Neural cell (in vitro differentiated cells): ENCODE measurements at regions not wholly inside any gene's neighbourhood (a gene's known extent, or its start where the extent isn't known, plus 50 kb on each side); places are given as distances from the start of the nearest gene placed in this dataset.

ENCODE experiments used
- H2AFZ ChIP-seq: fragments of 200-600, 300-800 bp; sonication (generic), shearing (Covaris generic); 2 replicates; pipeline ENCODE4 v1.6.0; 2014; ENCODE audit warnings: low read depth, mild to moderate bottlenecking, antibody characterized with exemption, low read length, moderate library complexity
- H3F3A ChIP-seq: fragments of 200-600 bp; shearing (Covaris generic); 2 replicates; pipeline ENCODE4 v1.6.1; 2016; ENCODE audit warnings: mild to moderate bottlenecking, moderate library complexity, mixed read lengths, antibody characterized with exemption, low read length; ENCODE audit not compliant: insufficient read depth, poor library complexity, severe bottlenecking
- H3K27ac ChIP-seq: fragments of 200-600, 300-800 bp; sonication (generic), shearing (Covaris generic); 2 replicates; pipeline ENCODE4 v1.5.1; 2014; ENCODE audit warnings: mild to moderate bottlenecking, low read length, moderate library complexity
- H3K27me3 ChIP-seq: fragments of 300-800, 200-600 bp; sonication (generic), shearing (Covaris generic); 2 replicates; pipeline ENCODE4 v1.6.0; 2014; ENCODE audit warnings: mild to moderate bottlenecking, low read depth, low read length, moderate library complexity; ENCODE audit not compliant: insufficient read depth
- H3K36me3 ChIP-seq: fragments of 300-800, 200-600 bp; sonication (generic), shearing (Covaris generic); 2 replicates; pipeline ENCODE4 v1.5.1; 2014; ENCODE audit warnings: mild to moderate bottlenecking, antibody characterized with exemption, low read length, moderate library complexity; ENCODE audit not compliant: insufficient read depth
- H3K4me2 ChIP-seq: fragments of 300-800, 200-600 bp; sonication (generic), shearing (Covaris generic); 2 replicates; pipeline ENCODE4 v1.6.0; 2014; ENCODE audit warnings: mild to moderate bottlenecking, low read length
- H3K4me3 ChIP-seq: fragments of 300-800, 200-600 bp; sonication (generic), shearing (Covaris generic); 2 replicates; pipeline ENCODE4 v1.5.1; 2014; ENCODE audit warnings: mild to moderate bottlenecking, low read length, moderate library complexity
- H3K79me2 ChIP-seq: fragments of 200-600 bp; shearing (Covaris generic); replicated peaks from 2 replicates; pipeline ENCODE4 v1.6.0; 2014; ENCODE audit warnings: mild to moderate bottlenecking, low read length, moderate library complexity; ENCODE audit not compliant: insufficient read depth
- H3K9ac ChIP-seq: fragments of 300-800, 200-600 bp; sonication (generic), shearing (Covaris generic); 2 replicates; pipeline ENCODE4 v1.6.1; 2016; ENCODE audit warnings: mild to moderate bottlenecking, low read length, mixed read lengths
- H3K9me2 ChIP-seq: fragments of 200-600 bp; shearing (Covaris generic); 2 replicates; pipeline ENCODE4 v1.6.1; 2016; ENCODE audit warnings: mild to moderate bottlenecking, low read length, mixed read lengths; ENCODE audit not compliant: insufficient read depth
- H3K9me3 ChIP-seq: fragments of 200-600, 300-800 bp; sonication (generic), shearing (Covaris generic); 2 replicates; pipeline ENCODE4 v1.6.1; 2016; ENCODE audit warnings: mild to moderate bottlenecking, mixed run types, low read length, moderate library complexity, mixed read lengths
- H4K20me1 ChIP-seq: fragments of 200-600 bp; shearing (Covaris generic); 2 replicates; pipeline ENCODE4 v1.6.1; 2016; ENCODE audit warnings: mild to moderate bottlenecking, mixed run types; ENCODE audit not compliant: insufficient read depth
- EP300 ChIP-seq: fragments of 450-650 bp; conservative IDR thresholded peaks from 2 replicates; pipeline ENCODE4 v1.6.1; 2014; ENCODE audit warnings: antibody characterized with exemption, mild to moderate bottlenecking, moderate library complexity; ENCODE audit not compliant: poor library complexity, severe bottlenecking
- EZH2 ChIP-seq: fragments of 200-600, 300-800 bp; shearing (Covaris generic), sonication (generic); IDR thresholded peaks from 2 replicates; pipeline ENCODE4 v1.6.1; 2014; ENCODE audit warnings: antibody characterized with exemption, low read length, borderline replicate concordance, mild to moderate bottlenecking; ENCODE audit not compliant: insufficient read depth, poor library complexity, severe bottlenecking
- MXI1 ChIP-seq: fragments of 450-650 bp; conservative IDR thresholded peaks from 2 replicates; pipeline ENCODE4 v1.6.1; 2014; ENCODE audit warnings: antibody characterized with exemption, mild to moderate bottlenecking; ENCODE audit not compliant: poor library complexity, severe bottlenecking
- POLR2AphosphoS5 ChIP-seq: IDR thresholded peaks from 2 replicates; pipeline ENCODE4 v1.6.1; 2012
- RAD21 ChIP-seq: fragments of 450-650 bp; conservative IDR thresholded peaks from 2 replicates; pipeline ENCODE4 v1.6.1; 2014; ENCODE audit warnings: antibody characterized with exemption, mild to moderate bottlenecking, moderate library complexity
- SMC3 ChIP-seq: fragments of 450-650 bp; conservative IDR thresholded peaks from 2 replicates; pipeline ENCODE4 v1.6.1; 2014; ENCODE audit warnings: antibody characterized with exemption, mild to moderate bottlenecking, moderate library complexity; ENCODE audit not compliant: poor library complexity
- TAF1 ChIP-seq: IDR thresholded peaks from 2 replicates; pipeline ENCODE4 v1.6.1; 2012; ENCODE audit warnings: low read depth
- TF ChIP-seq, protein P1 (sequence below): fragments of 450-650 bp; IDR thresholded peaks from 2 replicates; pipeline ENCODE4 v1.5.1; 2014; ENCODE audit warnings: antibody characterized with exemption, mild to moderate bottlenecking, moderate library complexity; ENCODE audit not compliant: poor library complexity, severe bottlenecking
- TF ChIP-seq, protein P2 (sequence below): IDR thresholded peaks from 2 replicates; pipeline ENCODE4 v1.6.1; 2012; ENCODE audit warnings: borderline replicate concordance

DNA sequence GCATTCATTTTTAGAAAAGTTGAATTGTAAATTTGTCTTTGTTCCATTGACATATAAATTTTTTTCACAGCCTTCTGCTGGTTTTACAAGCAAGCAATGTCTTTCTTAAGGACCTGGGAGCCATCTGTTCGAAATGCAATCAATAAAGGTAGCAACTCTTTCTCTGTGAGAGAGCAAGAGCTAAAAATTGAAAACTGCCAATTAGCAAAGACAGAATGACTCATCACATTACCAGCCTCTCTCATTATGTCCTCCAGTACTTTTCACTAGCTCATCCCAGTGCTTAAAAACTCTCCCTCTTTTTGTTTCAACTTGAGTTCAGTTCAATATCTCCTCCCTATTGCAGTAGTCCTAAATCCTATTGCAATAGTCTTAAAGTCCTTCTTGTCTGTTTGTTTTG, 760.7 kb upstream of the SLITRK6 start:
- no peak overlapping the region for H3K9ac ChIP-seq

DNA sequence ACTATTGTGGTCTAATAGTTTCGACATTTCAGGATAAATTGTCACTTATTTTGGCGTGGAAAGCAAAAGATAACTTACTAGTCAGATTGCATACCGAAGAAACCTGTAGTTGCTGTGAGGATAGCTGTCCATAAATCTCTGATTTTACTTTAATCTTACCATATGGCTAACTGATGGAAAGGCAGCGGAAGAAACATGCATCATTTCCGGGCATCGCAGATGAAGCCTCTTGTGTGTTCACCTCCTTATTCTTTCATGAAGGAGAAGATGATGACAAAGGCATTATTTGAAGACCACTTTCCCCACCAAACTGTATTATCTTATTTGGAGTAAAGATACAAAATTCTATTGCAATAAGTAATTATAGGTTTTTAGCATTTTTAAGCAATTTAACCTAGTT, 763.6 kb upstream of the SLITRK6 start:
- H3K4me3 ChIP-seq = no peak overlapping the region
- H3K36me3 ChIP-seq = no peaks in the 10 kb centered on the region
- H4K20me1 ChIP-seq = no peaks in the 10 kb centered on the region
- TF ChIP-seq POLR2AphosphoS5 (no peak), RAD21 (no peak), SMC3 (no peak), TAF1 (no peak), EP300 (no peak), MXI1 (no peak), EZH2 (no peak)
- TF ChIP-seq, protein P1, sequence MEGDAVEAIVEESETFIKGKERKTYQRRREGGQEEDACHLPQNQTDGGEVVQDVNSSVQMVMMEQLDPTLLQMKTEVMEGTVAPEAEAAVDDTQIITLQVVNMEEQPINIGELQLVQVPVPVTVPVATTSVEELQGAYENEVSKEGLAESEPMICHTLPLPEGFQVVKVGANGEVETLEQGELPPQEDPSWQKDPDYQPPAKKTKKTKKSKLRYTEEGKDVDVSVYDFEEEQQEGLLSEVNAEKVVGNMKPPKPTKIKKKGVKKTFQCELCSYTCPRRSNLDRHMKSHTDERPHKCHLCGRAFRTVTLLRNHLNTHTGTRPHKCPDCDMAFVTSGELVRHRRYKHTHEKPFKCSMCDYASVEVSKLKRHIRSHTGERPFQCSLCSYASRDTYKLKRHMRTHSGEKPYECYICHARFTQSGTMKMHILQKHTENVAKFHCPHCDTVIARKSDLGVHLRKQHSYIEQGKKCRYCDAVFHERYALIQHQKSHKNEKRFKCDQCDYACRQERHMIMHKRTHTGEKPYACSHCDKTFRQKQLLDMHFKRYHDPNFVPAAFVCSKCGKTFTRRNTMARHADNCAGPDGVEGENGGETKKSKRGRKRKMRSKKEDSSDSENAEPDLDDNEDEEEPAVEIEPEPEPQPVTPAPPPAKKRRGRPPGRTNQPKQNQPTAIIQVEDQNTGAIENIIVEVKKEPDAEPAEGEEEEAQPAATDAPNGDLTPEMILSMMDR = no peak
- TF ChIP-seq, protein P2, sequence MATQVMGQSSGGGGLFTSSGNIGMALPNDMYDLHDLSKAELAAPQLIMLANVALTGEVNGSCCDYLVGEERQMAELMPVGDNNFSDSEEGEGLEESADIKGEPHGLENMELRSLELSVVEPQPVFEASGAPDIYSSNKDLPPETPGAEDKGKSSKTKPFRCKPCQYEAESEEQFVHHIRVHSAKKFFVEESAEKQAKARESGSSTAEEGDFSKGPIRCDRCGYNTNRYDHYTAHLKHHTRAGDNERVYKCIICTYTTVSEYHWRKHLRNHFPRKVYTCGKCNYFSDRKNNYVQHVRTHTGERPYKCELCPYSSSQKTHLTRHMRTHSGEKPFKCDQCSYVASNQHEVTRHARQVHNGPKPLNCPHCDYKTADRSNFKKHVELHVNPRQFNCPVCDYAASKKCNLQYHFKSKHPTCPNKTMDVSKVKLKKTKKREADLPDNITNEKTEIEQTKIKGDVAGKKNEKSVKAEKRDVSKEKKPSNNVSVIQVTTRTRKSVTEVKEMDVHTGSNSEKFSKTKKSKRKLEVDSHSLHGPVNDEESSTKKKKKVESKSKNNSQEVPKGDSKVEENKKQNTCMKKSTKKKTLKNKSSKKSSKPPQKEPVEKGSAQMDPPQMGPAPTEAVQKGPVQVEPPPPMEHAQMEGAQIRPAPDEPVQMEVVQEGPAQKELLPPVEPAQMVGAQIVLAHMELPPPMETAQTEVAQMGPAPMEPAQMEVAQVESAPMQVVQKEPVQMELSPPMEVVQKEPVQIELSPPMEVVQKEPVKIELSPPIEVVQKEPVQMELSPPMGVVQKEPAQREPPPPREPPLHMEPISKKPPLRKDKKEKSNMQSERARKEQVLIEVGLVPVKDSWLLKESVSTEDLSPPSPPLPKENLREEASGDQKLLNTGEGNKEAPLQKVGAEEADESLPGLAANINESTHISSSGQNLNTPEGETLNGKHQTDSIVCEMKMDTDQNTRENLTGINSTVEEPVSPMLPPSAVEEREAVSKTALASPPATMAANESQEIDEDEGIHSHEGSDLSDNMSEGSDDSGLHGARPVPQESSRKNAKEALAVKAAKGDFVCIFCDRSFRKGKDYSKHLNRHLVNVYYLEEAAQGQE = no peak
- H3F3A ChIP-seq = no peaks in the 10 kb centered on the region
- no peaks in the 10 kb centered on the region for H3K9me3 ChIP-seq
- H3K79me2 ChIP-seq = no peaks in the 10 kb centered on the region
- H3K27ac ChIP-seq = no peak overlapping the region
- H3K4me2 ChIP-seq = no peak overlapping the region
- H3K9ac ChIP-seq = no peak overlapping the region
- H3K27me3 ChIP-seq = no peaks in the 10 kb centered on the region
- no peak overlapping the region for H2AFZ ChIP-seq
- H3K9me2 ChIP-seq = no peaks in the 10 kb centered on the region

More for the DNA sequence above, 760.7 kb upstream of the SLITRK6 start:
- H3K79me2 ChIP-seq = no peaks in the 10 kb centered on the region
- H2AFZ ChIP-seq = no peak overlapping the region
- TF ChIP-seq SMC3 = no peak
- no peak for TF ChIP-seq POLR2AphosphoS5
- TF ChIP-seq, protein P1 = no peak
- TF ChIP-seq RAD21 = no peak
- H3K27ac ChIP-seq = no peak overlapping the region
- H3K9me2 ChIP-seq = no peaks in the 10 kb centered on the region
- no peaks in the 10 kb centered on the region for H3K9me3 ChIP-seq
- H3K4me3 ChIP-seq = no peak overlapping the region
- H4K20me1 ChIP-seq = no peaks in the 10 kb centered on the region
- H3F3A ChIP-seq = no peaks in the 10 kb centered on the region
- no peaks in the 10 kb centered on the region for H3K27me3 ChIP-seq
- H3K4me2 ChIP-seq = no peak overlapping the region
- no peaks in the 10 kb centered on the region for H3K36me3 ChIP-seq
